Endothelial cell of umbilical vein (primary cell): ENCODE measurements at regions not wholly inside any gene's neighbourhood (a gene's known extent, or its start where the extent isn't known, plus 50 kb on each side); places are given as distances from the start of the nearest gene placed in this dataset.
A peak's percentile ranks its signal among the peaks of the same experiment; 100 is the strongest.

Experiments used
- BruUV-seq: library from RNA; stranded (reverse); fragments of 400-500 nt; replicated peaks from 2 replicates; lab custom pipeline; 2021; lab: Mats Ljungman, UMichigan
- CTCF ChIA-PET: fragments of 300-600, 350-600 bp; sonication (Branson Sonifier 250); formaldehyde crosslinking; loops from one replicate; lab custom pipeline; 2021; ENCODE audit warnings: antibody characterized with exemption, inconsistent platforms; lab: Charles Lee
- POLR2A ChIA-PET: fragments of 300-600, 350-600 bp; sonication (Branson Sonifier 250); formaldehyde crosslinking; loops from one replicate; lab custom pipeline; 2021; ENCODE audit warnings: antibody characterized with exemption, inconsistent platforms; lab: Charles Lee
- DNase-seq: peaks from one replicate; pipeline ENCODE4 v3.0.0-alpha.2; 2011; ENCODE audit warnings: low read depth, low spot score
- FAIRE-seq: peaks from 2 replicates; lab custom pipeline; 2011; peaks lifted over from hg19 to GRCh38; lab: Jason Lieb, UNC
- H2AFZ ChIP-seq: 2 replicates; pipeline ENCODE4 v1.6.0; 2012; ENCODE audit warnings: low read depth, low read length, control low read depth, inconsistent platforms
- H3K27ac ChIP-seq: 2 replicates; pipeline ENCODE4 v1.5.1; 2011; ENCODE audit warnings: low read depth, mild to moderate bottlenecking, control low read depth, low read length, moderate library complexity; ENCODE audit not compliant: insufficient read depth
- H3K27me3 ChIP-seq, 2 experiments: 2 replicates each; pipeline versions ENCODE4 v1.6.0 to v1.6.1; 2011; ENCODE audit warnings: low read length in 2 of 2, mixed read lengths in 1 of 2; ENCODE audit not compliant: control insufficient read depth in 2 of 2, insufficient read depth in 2 of 2
- H3K36me3 ChIP-seq, 2 experiments: 2 replicates in 1 of 2; 3 replicates in 1 of 2; pipeline ENCODE4 v1.5.1; 2011; ENCODE audit warnings: low read length in 2 of 2, mild to moderate bottlenecking in 1 of 2, moderate library complexity in 1 of 2; ENCODE audit not compliant: control insufficient read depth in 2 of 2, insufficient read depth in 2 of 2; ENCODE audit errors: extremely low read depth in 1 of 2
- H3K4me1 ChIP-seq: 3 replicates; pipeline ENCODE4 v1.5.1; 2011; ENCODE audit warnings: mild to moderate bottlenecking, low read length; ENCODE audit not compliant: control insufficient read depth, insufficient read depth; ENCODE audit errors: extremely low read depth
- H3K4me2 ChIP-seq: 2 replicates; pipeline ENCODE4 v1.6.1; 2011; ENCODE audit warnings: low read length, control low read depth, mixed read lengths; ENCODE audit not compliant: insufficient read depth
- H3K4me3 ChIP-seq, 3 experiments: fragments of 200-600 bp in 1 of 3; sonication (generic), shearing (Covaris generic) in 1 of 3; replicated peaks in 1 of 3; 2 replicates each; pipeline ENCODE4 v1.5.1; 2011 to 2016; ENCODE audit warnings: control low read depth in 3 of 3, low read length in 3 of 3, mild to moderate bottlenecking in 2 of 3, inconsistent platforms in 1 of 3, low read depth in 1 of 3, moderate library complexity in 1 of 3; ENCODE audit not compliant: insufficient read depth in 1 of 3
- H3K79me2 ChIP-seq: 2 replicates; pipeline ENCODE4 v1.6.0; 2012; ENCODE audit warnings: low read length, inconsistent platforms; ENCODE audit not compliant: control insufficient read depth, insufficient read depth
- H3K9ac ChIP-seq: replicated peaks from 2 replicates; pipeline ENCODE3; 2011; ENCODE audit warnings: low read length, control low read depth; ENCODE audit not compliant: insufficient read depth; ENCODE audit errors: extremely low read depth
- H3K9me1 ChIP-seq: replicated peaks from 3 replicates; pipeline ENCODE4 v1.6.0; 2011; ENCODE audit warnings: mild to moderate bottlenecking, low read length; ENCODE audit not compliant: control insufficient read depth, insufficient read depth; ENCODE audit errors: extremely low read depth
- H3K9me3 ChIP-seq: replicated peaks from 2 replicates; pipeline ENCODE4 v1.5.1; 2012; ENCODE audit warnings: low read length, inconsistent platforms; ENCODE audit not compliant: control insufficient read depth, insufficient read depth
- H4K20me1 ChIP-seq: replicated peaks from 2 replicates; pipeline ENCODE3; 2011; ENCODE audit warnings: mild to moderate bottlenecking, low read length; ENCODE audit not compliant: control insufficient read depth, insufficient read depth; ENCODE audit errors: extremely low read depth
- FOS ChIP-seq: IDR thresholded peaks from 2 replicates; pipeline ENCODE4 v1.6.1; 2011; ENCODE audit warnings: mild to moderate bottlenecking, low read length, moderate library complexity, borderline replicate concordance; ENCODE audit not compliant: insufficient read depth
- GATA2 ChIP-seq: IDR thresholded peaks from 2 replicates; pipeline ENCODE4 v1.7.0; 2011; ENCODE audit warnings: low read depth, mild to moderate bottlenecking, moderate library complexity, mixed read lengths, low read length; ENCODE audit not compliant: insufficient read length, insufficient read depth
- POLR2AphosphoS5 ChIP-seq: IDR thresholded peaks from 2 replicates; pipeline ENCODE4 v1.6.1; 2012; ENCODE audit warnings: low read depth, mild to moderate bottlenecking, control low read depth, low read length, moderate library complexity; ENCODE audit not compliant: insufficient read depth
- dilution Hi-C: fragments of 300-500 bp; cut with MboI; formaldehyde crosslinking; loops from one replicate; pipeline ENCODE4 v1.15.0; 2019; ENCODE audit warnings: low sequenced_read_pairs; ENCODE audit not compliant: extremely low pct_ligation_motif_present
- intact Hi-C: fragments of 100-400 bp; cut with micrococcal nuclease; formaldehyde crosslinking; loops from one replicate; pipeline ENCODE4 v1.10.0; 2022

- ChIA-PET CTCF (interaction anchor here (0.7 to 1.8 kb wide), 7 partner anchors 9 to 118 kb away, joined by 3 to 6 read pairs (median 4); no protein-coding TSS in a partner anchor), POLR2A (no interaction called here)
- Histone ChIP-seq H4K20me1 (no peaks in the 10 kb centered on the region), H3K4me1 (peaks cover 6% of the 10 kb centered on the region), H3K36me3 (no peaks in the 10 kb centered on the region), H3K4me2 (no peak overlapping the region), H3K9me3 (no peaks in the 10 kb centered on the region), H3K27me3 (no peaks in the 10 kb centered on the region), H3K9me1 (no peaks in the 10 kb centered on the region), H3K9ac (no peak overlapping the region), H3K27ac (no peak overlapping the region), H2AFZ (no peak overlapping the region), H3K79me2 (no peaks in the 10 kb centered on the region), H3K4me3 (no peak overlapping the region)
- TF ChIP-seq POLR2AphosphoS5 = no peak
- BruUV-seq = no TSS peak
- dilution Hi-C loops = no loop called here
- FAIRE-seq (no peak), DNase-seq (peak; percentile 44)
- intact Hi-C loops = no loop called here
These were observed 121.8 kb downstream of the HAO1 start for GRCh38 chr20:7818477-7818876.

DNA sequence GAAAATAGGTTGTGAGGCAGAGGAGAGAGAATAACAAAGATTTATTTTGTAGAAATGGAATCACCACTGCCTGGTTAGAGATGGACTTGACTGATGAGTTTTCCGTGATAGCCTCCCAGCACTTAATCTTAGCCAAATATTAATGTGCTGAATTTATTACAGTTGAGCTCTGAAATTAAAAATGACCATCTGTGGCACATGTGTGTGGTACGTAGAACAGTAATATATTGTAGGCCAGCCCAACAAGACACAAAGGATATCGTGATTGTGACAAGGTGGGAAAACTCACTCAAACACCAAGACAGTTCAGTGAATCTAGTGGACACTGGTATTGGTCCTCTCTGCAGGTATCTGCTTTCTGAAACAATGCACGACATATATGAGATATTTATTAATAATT lies 119.4 kb downstream of the HAO1 start:
- ChIA-PET CTCF (no interaction called here), POLR2A (no interaction called here)
- TF ChIP-seq FOS (no peak), GATA2 (no peak)
- no peaks in the 10 kb centered on the region for H4K20me1 ChIP-seq
- H2AFZ ChIP-seq = no peak overlapping the region
- no peak overlapping the region for H3K4me2 ChIP-seq
- no peak for FAIRE-seq
- H3K27me3 ChIP-seq = no peaks in the 10 kb centered on the region
- no peak overlapping the region for H3K9ac ChIP-seq
- no peak overlapping the region for H3K27ac ChIP-seq
- no peak overlapping the region for H3K4me3 ChIP-seq
- H3K36me3 ChIP-seq = no peaks in the 10 kb centered on the region
- H3K9me3 ChIP-seq = no peaks in the 10 kb centered on the region
- no peaks in the 10 kb centered on the region for H3K9me1 ChIP-seq
- H3K79me2 ChIP-seq = no peaks in the 10 kb centered on the region
- BruUV-seq = no TSS peak
- intact Hi-C loops = no loop called here
- peaks cover 6% of the 10 kb centered on the region for H3K4me1 ChIP-seq
- dilution Hi-C loops = no loop called here
- no peak for DNase-seq
